WTC11 (cell line): ENCODE measurements at regions not wholly inside any gene's neighbourhood (a gene's known extent, or its start where the extent isn't known, plus 50 kb on each side); places are given as distances from the start of the nearest gene placed in this dataset. TPM values are rescaled to one million over a fixed set of nuclear protein-coding genes. Genes with fewer than 3 reads are reported as not detected.
"Not testable (repeated sequence)": the region's sequence is repeated elsewhere in the genome, so short reads cannot be mapped to it uniquely, and the experiment has no call there.

ENCODE experiments used
- ATAC-seq: fragments of 200-7000 bp; cut with Tn5 transposase; 2 replicates; pipeline ENCODE4 v1.10.0; 2021; ENCODE audit warnings: mild to moderate bottlenecking, moderate library complexity
- CTCF ChIA-PET: fragments of 300-600 bp; sonication (Branson Sonifier 250); formaldehyde crosslinking; loops from one replicate; lab custom pipeline; 2021; ENCODE audit warnings: antibody characterized with exemption; lab: Charles Lee
- POLR2A ChIA-PET: fragments of 350-600 bp; sonication (Branson Sonifier 250); formaldehyde crosslinking; loops from one replicate; lab custom pipeline; 2021; ENCODE audit warnings: antibody characterized with exemption; lab: Charles Lee
- DNase-seq: peaks from one replicate; pipeline ENCODE4 v3.0.0; 2021; ENCODE audit warnings: low spot score
- H3K27ac Mint-ChIP-seq: 2 replicates; pipeline ENCODE4 v1.8.0; 2021; ENCODE audit warnings: mixed read lengths
- H3K27me3 Mint-ChIP-seq: 2 replicates; pipeline ENCODE4 v1.8.0; 2021; ENCODE audit warnings: low read depth, mild to moderate bottlenecking, moderate library complexity, mixed read lengths
- H3K36me3 Mint-ChIP-seq: 2 replicates; pipeline ENCODE4 v1.8.0; 2021; ENCODE audit warnings: mixed read lengths
- H3K4me1 Mint-ChIP-seq: 2 replicates; pipeline ENCODE4 v1.8.0; 2022; ENCODE audit warnings: mixed read lengths
- H3K4me3 Mint-ChIP-seq: 2 replicates; pipeline ENCODE4 v1.8.0; 2021; ENCODE audit warnings: mild to moderate bottlenecking, moderate library complexity, mixed read lengths
- H3K9me3 Mint-ChIP-seq: 2 replicates; pipeline ENCODE4 v1.8.0; 2021; ENCODE audit warnings: mixed read lengths
- GTF2I ChIP-seq: fragments of 250-450 bp; sonication (Bioruptor Pico); conservative IDR thresholded peaks from 2 replicates; pipeline ENCODE4 v1.4.0; 2021; ENCODE audit warnings: mild to moderate bottlenecking
- MAX ChIP-seq: sonication (generic); formaldehyde crosslinking; IDR thresholded peaks from 2 replicates; pipeline ENCODE4 v1.8.0; 2022; ENCODE audit warnings: mild to moderate bottlenecking, missing genetic modification reagents
- TEAD4 ChIP-seq: sonication (generic); formaldehyde crosslinking; IDR thresholded peaks from 2 replicates; pipeline ENCODE4 v1.8.0; 2022; ENCODE audit warnings: mild to moderate bottlenecking, missing genetic modification reagents
- microRNA-seq: library from miRNA; unstranded; fragments of <30 nt; microRNA quantifications from one replicate; pipeline ENCODE4 v1.2.0, GENCODE V29; 2022; ENCODE audit warnings: borderline number of aligned reads

DNA sequence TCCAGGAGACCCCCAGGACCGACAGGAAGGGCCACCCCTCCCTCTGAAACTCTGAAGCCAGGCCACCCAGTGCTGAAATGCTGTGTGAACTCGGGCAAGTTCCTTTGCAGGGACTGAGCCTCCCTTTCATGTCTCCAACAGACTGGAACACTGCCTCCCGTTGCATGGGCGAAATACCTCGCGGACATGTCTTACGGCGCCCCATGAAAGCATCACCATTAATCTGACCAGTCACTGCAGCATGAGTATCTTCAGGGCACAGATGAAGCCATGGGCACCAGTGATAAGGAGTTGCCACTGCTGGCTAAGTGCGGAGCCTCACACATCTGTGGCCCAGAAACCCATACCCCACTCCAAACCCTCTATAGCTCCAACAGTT, 60.8 kb upstream of the SPN start:
- POLR2A ChIA-PET, H3K36me3 Mint-ChIP-seq, H3K27me3 Mint-ChIP-seq, ATAC-seq, H3K9me3 Mint-ChIP-seq, H3K4me3 Mint-ChIP-seq, DNase-seq: not testable (repeated sequence)
- peak overlapping the region; percentile 33; the same call in 1 of the 2 replicates for H3K27ac Mint-ChIP-seq
- peaks cover 24% of the 10 kb centered on the region for H3K4me1 Mint-ChIP-seq
- CTCF ChIA-PET = interaction anchor here (0.5 kb wide), 1 partner anchor 10 kb away, joined by 4 read pairs; no protein-coding TSS in a partner anchor

GRCh38 chr16:29602683-29603088, 60.4 kb upstream of the SPN start:
- TF ChIP-seq GTF2I (CRISPR knock-in tag) = peak; percentile 37; the same call in 1 of the 2 replicates
- CTCF ChIA-PET, H3K9me3 Mint-ChIP-seq, POLR2A ChIA-PET, H3K36me3 Mint-ChIP-seq, ATAC-seq, DNase-seq, H3K4me3 Mint-ChIP-seq, H3K27me3 Mint-ChIP-seq: not testable (repeated sequence)
- H3K4me1 Mint-ChIP-seq = peaks cover 28% of the 10 kb centered on the region
- H3K27ac Mint-ChIP-seq = peak overlapping the region; percentile 61; the same call in 1 of the 2 replicates

- CTCF ChIA-PET, DNase-seq, ATAC-seq, H3K9me3 Mint-ChIP-seq, POLR2A ChIA-PET, H3K36me3 Mint-ChIP-seq, H3K4me3 Mint-ChIP-seq: not testable (repeated sequence)
- Mint-ChIP-seq H3K27me3 (peaks cover 18% of the 10 kb centered on the region), H3K4me1 (peaks cover 40% of the 10 kb centered on the region), H3K27ac (peak overlapping the region; percentile 63)
Observed at GRCh38 chr16:29604631-29605549, 58.2 kb upstream of the SPN start.

- DNase-seq, H3K27ac Mint-ChIP-seq, POLR2A ChIA-PET, H3K4me3 Mint-ChIP-seq, CTCF ChIA-PET, ATAC-seq, H3K9me3 Mint-ChIP-seq, H3K36me3 Mint-ChIP-seq: not testable (repeated sequence)
- H3K27me3 Mint-ChIP-seq = peaks cover 21% of the 10 kb centered on the region
- peaks cover 39% of the 10 kb centered on the region for H3K4me1 Mint-ChIP-seq
Observed at GRCh38 chr16:29605593-29606205, 57.3 kb upstream of the SPN start.

GRCh38 chr16:29606669-29607427, 56.2 kb upstream of the SPN start:
- ATAC-seq, H3K4me3 Mint-ChIP-seq, CTCF ChIA-PET, H3K36me3 Mint-ChIP-seq, H3K27ac Mint-ChIP-seq, DNase-seq, H3K9me3 Mint-ChIP-seq, POLR2A ChIA-PET: not testable (repeated sequence)
- Mint-ChIP-seq H3K27me3 (peaks cover 29% of the 10 kb centered on the region), H3K4me1 (peaks cover 42% of the 10 kb centered on the region)

DNA sequence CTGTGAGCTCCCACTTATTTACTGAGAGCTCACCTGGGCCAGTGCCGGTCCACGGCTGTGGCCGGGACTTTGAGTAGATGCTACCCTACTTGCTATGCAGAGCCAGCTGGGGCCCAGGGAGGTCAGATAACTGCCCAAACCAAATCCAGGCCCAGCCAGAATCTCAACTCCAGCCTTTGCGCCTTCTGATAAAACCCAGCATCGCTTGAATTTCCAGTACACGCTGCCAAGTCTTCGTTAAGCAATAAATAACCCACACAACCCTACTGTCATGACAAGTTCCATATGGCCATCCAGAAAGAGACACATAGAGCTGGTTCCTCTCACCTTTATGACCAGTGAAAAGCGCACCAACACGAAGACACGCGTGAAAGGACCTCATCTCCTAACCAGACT, 55.6 kb upstream of the SPN start:
- CTCF ChIA-PET, ATAC-seq, POLR2A ChIA-PET, DNase-seq, H3K4me3 Mint-ChIP-seq, H3K9me3 Mint-ChIP-seq, H3K36me3 Mint-ChIP-seq: not testable (repeated sequence)
- H3K27me3 Mint-ChIP-seq = peaks cover 30% of the 10 kb centered on the region
- H3K27ac Mint-ChIP-seq = peak overlapping the region; percentile 4; the same call in 1 of the 2 replicates
- peaks cover 39% of the 10 kb centered on the region for H3K4me1 Mint-ChIP-seq

DNA sequence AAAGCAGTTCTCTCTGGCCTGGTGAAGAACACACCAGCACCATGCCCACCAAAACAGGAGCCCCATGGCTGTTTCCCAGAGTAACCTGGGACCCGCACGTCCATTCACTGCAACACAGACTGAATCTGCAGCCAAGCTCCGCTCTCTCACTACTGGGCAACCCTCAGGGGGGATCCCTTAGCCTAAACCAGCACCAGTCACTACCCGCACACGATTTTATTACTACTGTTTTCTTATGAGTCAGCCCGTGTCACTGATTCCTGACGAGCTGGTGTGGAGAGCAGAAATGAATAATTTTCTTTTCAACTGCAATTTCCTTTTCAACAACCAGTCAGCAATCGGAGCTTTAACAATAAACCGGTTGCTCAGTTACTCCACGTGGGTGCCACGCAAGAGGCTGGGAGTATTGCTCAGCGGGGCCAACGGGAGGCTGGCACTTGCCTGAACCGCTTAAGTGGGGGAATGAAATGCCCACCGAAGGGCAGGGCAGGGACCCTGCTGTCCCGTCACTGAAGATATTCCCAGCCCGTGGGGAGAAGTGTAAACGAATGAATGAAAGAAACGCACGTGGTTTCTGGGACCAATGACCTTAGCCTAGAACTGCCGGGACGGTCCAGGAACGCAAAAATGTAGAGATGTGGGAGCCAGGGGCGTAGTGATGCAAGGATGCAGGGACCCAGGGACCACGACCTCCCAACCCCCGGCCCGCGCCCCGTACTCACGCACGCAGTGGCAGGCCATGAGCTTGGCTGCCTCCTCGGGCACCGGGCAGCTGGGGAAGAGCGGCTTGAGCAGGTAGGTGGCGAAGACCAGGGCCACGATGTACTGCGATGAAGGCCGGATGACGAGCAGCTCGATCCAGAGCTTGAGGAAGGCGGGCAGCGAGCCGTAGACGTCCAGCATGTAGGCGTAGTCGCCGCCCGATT, 50.4 kb upstream of the SPN start:
- Mint-ChIP-seq H3K4me3 (peak overlapping the region; percentile 79), H3K27me3 (peaks cover 33% of the 10 kb centered on the region), H3K4me1 (peaks cover 35% of the 10 kb centered on the region)
- not testable (repeated sequence) for H3K27ac Mint-ChIP-seq, H3K9me3 Mint-ChIP-seq, DNase-seq, ATAC-seq, H3K36me3 Mint-ChIP-seq
- TF ChIP-seq TEAD4 (CRISPR knock-in tag) = 0 out of 2 replicates have a peak, but pooled peaks have one; percentile 0
- 0 out of 2 replicates have a peak, but pooled peaks have one; percentile 29 for TF ChIP-seq MAX (CRISPR knock-in tag)
- POLR2A ChIA-PET = interaction anchor here (1.3 kb wide), 1 partner anchor 67 kb away, joined by 7 read pairs; the partner anchor contains the start of gene QPRT
- CTCF ChIA-PET = interaction anchor here (0.7 kb wide), 3 partner anchors 10 to 548 kb away, joined by 3 to 4 read pairs (median 3); no protein-coding TSS in a partner anchor

Small RNA genes lying in the stretch of these regions (microRNA-seq; reads per million reads assigned to microRNA genes)
- gene MIR3680-2 = not detected
